ENCODE measurements at regions not wholly inside any gene's neighbourhood (a gene's known extent, or its start where the extent isn't known, plus 50 kb on each side); places are given as distances from the start of the nearest gene placed in this dataset.

DNA sequence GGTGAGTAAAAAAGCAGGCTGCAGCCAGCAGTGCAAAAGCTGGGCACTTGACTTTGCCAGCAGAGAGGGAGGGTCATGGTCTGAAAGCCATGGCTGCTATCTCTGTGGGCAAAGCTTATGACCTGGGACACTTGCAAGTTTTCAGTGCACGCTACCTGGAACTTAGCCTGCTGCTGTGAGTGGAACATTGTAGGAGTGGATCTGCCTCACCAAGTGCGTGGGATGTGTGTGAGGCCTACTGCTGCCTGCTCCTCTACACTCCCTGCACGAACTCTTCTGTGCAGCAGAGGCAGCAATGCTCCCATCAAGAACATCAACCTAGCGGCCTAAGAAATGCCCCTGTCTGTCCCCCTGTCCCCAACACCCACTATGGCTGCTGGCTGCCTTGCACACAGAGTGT, 344.1 kb upstream of the REG3G start:
- H3K27me3 ChIP-seq (ENCODE audit: control insufficient read depth, insufficient read depth, low read length): no peaks in the 10 kb centered on the region
- no peak overlapping the region for H3K4me3 ChIP-seq (ENCODE audit: low read length)
- DNase-seq (ENCODE audit: low read depth, low spot score): no peak
- no CpG with 5 or more reads among the region's 4 CpGs for WGBS (ENCODE audit: insufficient coverage, insufficient read length)
- no peaks in the 10 kb centered on the region for H3K36me3 ChIP-seq (ENCODE audit: control insufficient read depth, insufficient read depth, low read length)
- no peaks in the 10 kb centered on the region for H3K4me1 ChIP-seq (ENCODE audit: control insufficient read depth, insufficient read depth, low read length)
- H3K27ac ChIP-seq (ENCODE audit: low read length): no peak overlapping the region
- H3K9me3 ChIP-seq (ENCODE audit: control insufficient read depth, insufficient read depth, low read length): no peaks in the 10 kb centered on the region

DNA sequence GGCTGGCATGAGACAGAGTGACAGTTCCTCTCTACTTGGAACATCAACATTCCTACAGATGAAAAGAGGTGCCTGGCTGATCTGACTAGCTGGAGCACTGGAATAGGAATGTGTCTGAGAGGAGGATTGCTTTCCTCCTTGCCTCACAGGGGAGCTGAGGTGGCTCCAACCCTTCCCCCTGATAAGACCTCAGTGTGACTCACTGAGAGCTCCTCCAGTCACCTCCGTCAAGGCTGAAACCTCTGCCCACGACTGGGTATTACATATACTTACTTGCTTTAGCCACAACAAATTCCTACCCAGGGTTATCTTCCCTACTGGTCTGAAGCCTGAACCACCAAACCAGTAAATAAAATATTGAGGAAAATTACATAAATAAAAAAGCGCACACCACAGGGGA, 342.7 kb upstream of the REG3G start:
- no peaks in the 10 kb centered on the region for H3K27me3 ChIP-seq (ENCODE audit: control insufficient read depth, insufficient read depth, low read length)
- no CpG with 5 or more reads among the region's 3 CpGs for WGBS (ENCODE audit: insufficient coverage, insufficient read length)
- no peak overlapping the region for H3K27ac ChIP-seq (ENCODE audit: low read length)
- H3K4me1 ChIP-seq (ENCODE audit: control insufficient read depth, insufficient read depth, low read length): no peaks in the 10 kb centered on the region
- no peaks in the 10 kb centered on the region for H3K36me3 ChIP-seq (ENCODE audit: control insufficient read depth, insufficient read depth, low read length)
- no peaks in the 10 kb centered on the region for H3K9me3 ChIP-seq (ENCODE audit: control insufficient read depth, insufficient read depth, low read length)
- DNase-seq (ENCODE audit: low read depth, low spot score): no peak
- no peak overlapping the region for H3K4me3 ChIP-seq (ENCODE audit: low read length)

GRCh38 chr2:78686625-78687153, 338.8 kb upstream of the REG3G start:
- no peaks in the 10 kb centered on the region for H3K36me3 ChIP-seq (ENCODE audit: control insufficient read depth, insufficient read depth, low read length)
- no CpG with 5 or more reads among the region's 3 CpGs for WGBS (ENCODE audit: insufficient coverage, insufficient read length)
- H3K27ac ChIP-seq (ENCODE audit: low read length): no peak overlapping the region
- DNase-seq (ENCODE audit: low read depth, low spot score): no peak
- H3K4me1 ChIP-seq (ENCODE audit: control insufficient read depth, insufficient read depth, low read length): no peaks in the 10 kb centered on the region
- H3K27me3 ChIP-seq (ENCODE audit: control insufficient read depth, insufficient read depth, low read length): no peaks in the 10 kb centered on the region
- H3K9me3 ChIP-seq (ENCODE audit: control insufficient read depth, insufficient read depth, low read length): no peaks in the 10 kb centered on the region
- no peak overlapping the region for H3K4me3 ChIP-seq (ENCODE audit: low read length)

DNA sequence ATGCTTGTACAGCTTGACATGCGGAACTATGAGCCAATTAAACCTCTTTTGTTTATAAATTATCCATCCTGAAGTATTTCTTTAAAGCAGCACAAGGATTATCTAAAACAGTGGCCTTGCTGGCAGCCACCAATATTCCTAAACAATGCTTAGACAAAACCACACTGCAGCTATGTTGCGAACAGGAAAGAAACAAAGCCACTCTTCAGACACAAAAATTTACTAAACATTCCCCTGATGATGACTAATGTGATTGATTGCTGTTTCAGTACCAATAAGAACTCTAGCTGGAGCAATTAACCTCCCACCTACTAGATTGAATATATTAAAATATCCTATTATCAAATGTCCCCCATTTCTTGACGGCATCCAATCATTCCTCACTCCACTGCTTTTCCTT, 325.8 kb upstream of the REG3G start:
- WGBS (ENCODE audit: insufficient coverage, insufficient read length): no CpG with 5 or more reads among the region's 3 CpGs
- H3K9me3 ChIP-seq (ENCODE audit: control insufficient read depth, insufficient read depth, low read length): no peaks in the 10 kb centered on the region
- no peaks in the 10 kb centered on the region for H3K36me3 ChIP-seq (ENCODE audit: control insufficient read depth, insufficient read depth, low read length)
- H3K27me3 ChIP-seq (ENCODE audit: control insufficient read depth, insufficient read depth, low read length): no peaks in the 10 kb centered on the region
- H3K4me3 ChIP-seq (ENCODE audit: low read length): no peak overlapping the region
- no peaks in the 10 kb centered on the region for H3K4me1 ChIP-seq (ENCODE audit: control insufficient read depth, insufficient read depth, low read length)
- no peak overlapping the region for H3K27ac ChIP-seq (ENCODE audit: low read length)
- DNase-seq (ENCODE audit: low read depth, low spot score): no peak

- Histone ChIP-seq H3K36me3 (ENCODE audit: control insufficient read depth, insufficient read depth, low read length) (no peaks in the 10 kb centered on the region), H3K4me1 (ENCODE audit: control insufficient read depth, insufficient read depth, low read length) (no peaks in the 10 kb centered on the region), H3K27ac (ENCODE audit: low read length) (no peak overlapping the region), H3K9me3 (ENCODE audit: control insufficient read depth, insufficient read depth, low read length) (no peaks in the 10 kb centered on the region), H3K27me3 (ENCODE audit: control insufficient read depth, insufficient read depth, low read length) (no peaks in the 10 kb centered on the region), H3K4me3 (ENCODE audit: low read length) (no peak overlapping the region)
- no peak for DNase-seq (ENCODE audit: low read depth, low spot score)
- no CpG with 5 or more reads among the region's 21 CpGs for WGBS (ENCODE audit: insufficient coverage, insufficient read length)
Observed at GRCh38 chr2:78701546-78701945, 324.0 kb upstream of the REG3G start.

- no peaks in the 10 kb centered on the region for H3K27me3 ChIP-seq (ENCODE audit: control insufficient read depth, insufficient read depth, low read length)
- DNase-seq (ENCODE audit: low read depth, low spot score): no peak
- H3K9me3 ChIP-seq (ENCODE audit: control insufficient read depth, insufficient read depth, low read length): no peaks in the 10 kb centered on the region
- H3K27ac ChIP-seq (ENCODE audit: low read length): no peak overlapping the region
- H3K36me3 ChIP-seq (ENCODE audit: control insufficient read depth, insufficient read depth, low read length): no peaks in the 10 kb centered on the region
- H3K4me3 ChIP-seq (ENCODE audit: low read length): no peak overlapping the region
- no peaks in the 10 kb centered on the region for H3K4me1 ChIP-seq (ENCODE audit: control insufficient read depth, insufficient read depth, low read length)
Observed at GRCh38 chr2:78707776-78708386, 317.6 kb upstream of the REG3G start.

GRCh38 chr2:78710632-78711375, 314.7 kb upstream of the REG3G start:
- Histone ChIP-seq H3K27me3 (ENCODE audit: control insufficient read depth, insufficient read depth, low read length) (no peaks in the 10 kb centered on the region), H3K9me3 (ENCODE audit: control insufficient read depth, insufficient read depth, low read length) (no peaks in the 10 kb centered on the region), H3K4me3 (ENCODE audit: low read length) (no peak overlapping the region), H3K36me3 (ENCODE audit: control insufficient read depth, insufficient read depth, low read length) (no peaks in the 10 kb centered on the region), H3K27ac (ENCODE audit: low read length) (no peak overlapping the region), H3K4me1 (ENCODE audit: control insufficient read depth, insufficient read depth, low read length) (no peaks in the 10 kb centered on the region)
- no peak for DNase-seq (ENCODE audit: low read depth, low spot score)
- no CpG with 5 or more reads among the region's 1 CpG for WGBS (ENCODE audit: insufficient coverage, insufficient read length)

DNA sequence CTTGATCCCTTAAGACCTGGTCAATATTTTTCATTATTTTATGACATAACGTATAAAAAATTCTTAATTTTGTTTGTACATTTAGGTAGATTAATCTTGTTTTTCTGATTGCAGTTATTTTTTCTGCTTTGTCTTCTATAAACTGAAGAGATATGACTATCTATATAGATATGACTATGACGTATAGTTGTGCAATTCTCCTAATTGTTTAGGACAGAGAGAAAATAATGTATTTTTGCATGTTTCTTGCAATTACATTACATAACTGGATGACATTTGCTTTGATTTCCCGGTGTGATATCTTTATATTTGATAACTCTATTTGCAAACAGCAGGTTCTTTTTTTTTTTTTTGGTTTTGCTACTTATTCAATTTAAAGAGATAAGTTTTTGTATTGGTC, 310.2 kb upstream of the REG3G start:
- no peaks in the 10 kb centered on the region for H3K27me3 ChIP-seq (ENCODE audit: control insufficient read depth, insufficient read depth, low read length)
- H3K27ac ChIP-seq (ENCODE audit: low read length): no peak overlapping the region
- H3K4me1 ChIP-seq (ENCODE audit: control insufficient read depth, insufficient read depth, low read length): no peaks in the 10 kb centered on the region
- no peak overlapping the region for H3K4me3 ChIP-seq (ENCODE audit: low read length)
- no peak for DNase-seq (ENCODE audit: low read depth, low spot score)
- no peaks in the 10 kb centered on the region for H3K36me3 ChIP-seq (ENCODE audit: control insufficient read depth, insufficient read depth, low read length)
- H3K9me3 ChIP-seq (ENCODE audit: control insufficient read depth, insufficient read depth, low read length): no peaks in the 10 kb centered on the region
- no CpG with 5 or more reads among the region's 3 CpGs for WGBS (ENCODE audit: insufficient coverage, insufficient read length)

- H3K27ac ChIP-seq (ENCODE audit: low read length): no peak overlapping the region
- H3K9me3 ChIP-seq (ENCODE audit: control insufficient read depth, insufficient read depth, low read length): no peaks in the 10 kb centered on the region
- no peaks in the 10 kb centered on the region for H3K36me3 ChIP-seq (ENCODE audit: control insufficient read depth, insufficient read depth, low read length)
- no peaks in the 10 kb centered on the region for H3K27me3 ChIP-seq (ENCODE audit: control insufficient read depth, insufficient read depth, low read length)
- no peak overlapping the region for H3K4me3 ChIP-seq (ENCODE audit: low read length)
- no peaks in the 10 kb centered on the region for H3K4me1 ChIP-seq (ENCODE audit: control insufficient read depth, insufficient read depth, low read length)
- WGBS (ENCODE audit: insufficient coverage, insufficient read length): no CpG with 5 or more reads among the region's 1 CpG
- no peak for DNase-seq (ENCODE audit: low read depth, low spot score)
Observed at GRCh38 chr2:78718024-78718423, 307.5 kb upstream of the REG3G start.

- WGBS (ENCODE audit: insufficient coverage, insufficient read length): no CpG with 5 or more reads among the region's 1 CpG
- no peak overlapping the region for H3K4me3 ChIP-seq (ENCODE audit: low read length)
- no peak for DNase-seq (ENCODE audit: low read depth, low spot score)
Observed at GRCh38 chr2:78718473-78718872, 307.0 kb upstream of the REG3G start.

More at GRCh38 chr2:78718473-78718872, 307.0 kb upstream of the REG3G start:
- no peaks in the 10 kb centered on the region for H3K36me3 ChIP-seq (ENCODE audit: control insufficient read depth, insufficient read depth, low read length)
- H3K9me3 ChIP-seq (ENCODE audit: control insufficient read depth, insufficient read depth, low read length): no peaks in the 10 kb centered on the region
- H3K27ac ChIP-seq (ENCODE audit: low read length): no peak overlapping the region
- no peaks in the 10 kb centered on the region for H3K27me3 ChIP-seq (ENCODE audit: control insufficient read depth, insufficient read depth, low read length)
- H3K4me1 ChIP-seq (ENCODE audit: control insufficient read depth, insufficient read depth, low read length): no peaks in the 10 kb centered on the region

All from iPS DF 6.9 (cell line).